ENCODE measurements at regions not wholly inside any gene's neighbourhood (a gene's known extent, or its start where the extent isn't known, plus 50 kb on each side); places are given as distances from the start of the nearest gene placed in this dataset.

- no peak for DNase-seq
Observed at GRCh38 chr1:95431235-95431634, 197.2 kb downstream of the RWDD3 start.

DNA sequence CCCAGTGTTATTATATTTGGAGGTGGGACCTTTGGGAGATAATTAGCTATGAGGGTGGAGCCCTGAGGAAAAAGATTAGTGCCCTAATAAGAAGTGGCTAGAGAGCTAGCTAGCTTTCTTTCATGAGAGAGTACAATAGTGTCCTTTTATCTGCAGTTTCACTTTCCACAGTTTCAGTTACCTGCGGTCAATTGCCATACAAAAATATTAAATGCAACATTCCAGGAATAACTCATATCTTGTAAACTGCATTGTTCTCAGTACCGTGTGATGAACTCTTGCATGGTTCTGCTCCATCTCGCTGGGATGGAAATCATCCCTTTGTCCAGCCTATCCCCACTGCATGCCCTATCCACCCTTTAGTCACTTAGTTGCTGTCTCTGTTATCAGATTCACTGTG is 201.6 kb downstream of the RWDD3 start:
- DNase-seq, result no peak

DNA sequence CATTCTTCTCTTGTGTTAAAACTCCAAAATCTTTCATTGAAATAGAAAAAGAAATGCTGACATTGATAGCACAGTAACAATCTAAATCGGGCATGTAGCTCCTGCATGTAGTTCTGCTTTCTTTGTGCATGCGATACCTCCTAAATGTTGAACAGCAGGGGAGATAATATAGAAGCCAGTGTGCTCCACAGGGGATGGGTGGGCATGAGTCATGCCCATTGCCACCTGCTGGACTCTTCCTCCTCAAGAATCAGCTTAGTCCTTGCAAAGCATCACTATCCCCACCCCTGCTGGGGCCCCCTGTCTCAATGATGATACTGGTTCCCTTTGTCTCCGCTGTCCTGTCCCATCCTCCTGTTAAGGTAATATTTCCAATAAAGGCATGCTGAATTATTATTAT is 203.0 kb downstream of the RWDD3 start:
- no peak for DNase-seq

DNA sequence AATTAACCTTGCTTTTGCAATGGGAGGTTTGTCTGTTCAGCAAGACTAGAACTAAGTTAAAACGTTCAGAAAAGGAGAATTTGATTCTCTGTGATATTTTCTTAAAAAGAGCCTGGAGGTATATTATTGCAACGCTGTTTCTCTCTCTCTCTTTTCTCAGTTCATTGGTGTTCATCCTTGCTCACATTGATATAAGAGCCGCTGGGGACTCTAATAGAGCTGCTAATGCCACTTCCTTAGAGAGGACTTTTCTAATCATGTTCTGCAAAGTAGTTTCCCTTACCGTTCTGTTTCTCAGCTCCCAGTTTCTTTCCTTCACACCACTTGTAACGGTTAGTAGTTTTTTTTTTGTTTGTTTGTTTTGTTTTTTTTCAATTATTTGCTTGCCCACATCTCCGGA is 203.8 kb downstream of the RWDD3 start:
- no peak for DNase-seq

- DNase-seq, result no peak
Observed at GRCh38 chr1:95438218-95438948, 204.4 kb downstream of the RWDD3 start.

GRCh38 chr1:95440511-95440910 is 206.5 kb downstream of the RWDD3 start:
- DNase-seq, result no peak

DNA sequence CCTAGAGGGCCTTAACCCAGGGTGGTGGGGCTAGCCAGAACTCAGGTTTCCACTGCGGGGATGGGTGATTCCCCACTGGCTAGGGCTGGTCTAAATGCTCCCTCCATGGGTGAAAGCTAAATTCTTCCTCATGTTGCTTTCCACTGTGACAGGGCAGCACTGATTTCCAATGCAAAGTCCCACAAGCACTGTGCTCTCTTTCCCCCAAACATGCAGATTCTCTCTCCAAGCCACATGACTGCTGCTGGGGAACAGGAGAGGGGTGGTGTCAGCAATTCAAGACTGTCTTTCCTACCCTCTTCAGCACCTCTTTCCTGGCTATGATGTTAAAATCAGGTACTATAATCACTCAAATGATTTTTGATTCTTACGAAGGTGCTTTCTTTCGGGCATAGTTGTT is 215.5 kb downstream of the RWDD3 start:
- DNase-seq, result no peak

DNA sequence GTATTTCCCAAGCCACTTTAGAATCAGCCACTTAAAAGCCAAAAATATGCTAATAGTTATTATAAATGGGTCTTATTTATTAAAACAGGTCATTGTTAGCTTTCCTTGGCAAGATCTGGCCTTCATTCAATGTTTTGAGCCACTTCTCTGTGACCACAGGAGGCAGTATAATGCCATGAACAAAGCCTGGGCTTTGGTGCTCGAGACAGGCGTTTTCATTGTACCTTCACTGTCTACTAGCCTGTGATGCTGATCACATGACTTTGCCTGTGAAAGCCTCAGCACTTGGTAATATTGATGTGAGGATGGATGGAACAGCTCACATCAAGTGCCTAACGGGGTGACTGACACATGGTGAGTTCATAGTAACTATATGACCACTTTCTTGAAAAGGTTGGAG is 217.0 kb downstream of the RWDD3 start:
- DNase-seq, result no peak

DNA sequence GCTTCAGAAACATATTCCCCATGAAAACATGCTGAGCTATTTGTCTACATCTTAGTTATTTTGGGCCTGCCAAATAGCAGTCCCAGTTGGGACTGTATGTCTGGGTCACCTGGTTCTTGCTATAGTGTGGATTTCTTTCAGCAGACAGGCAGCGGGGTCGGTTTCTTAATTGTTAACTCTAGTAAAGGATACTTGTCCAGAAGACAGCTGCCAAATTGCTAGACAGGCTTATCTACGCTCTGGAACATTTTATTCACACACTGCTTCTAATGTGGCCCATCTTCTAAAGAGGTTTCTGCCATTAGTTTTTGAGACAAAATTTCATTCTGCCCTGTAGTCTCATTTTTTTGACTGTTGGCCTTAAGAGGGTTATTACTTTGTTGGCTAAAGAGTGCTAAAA is 217.9 kb downstream of the RWDD3 start:
- no peak for DNase-seq

DNA sequence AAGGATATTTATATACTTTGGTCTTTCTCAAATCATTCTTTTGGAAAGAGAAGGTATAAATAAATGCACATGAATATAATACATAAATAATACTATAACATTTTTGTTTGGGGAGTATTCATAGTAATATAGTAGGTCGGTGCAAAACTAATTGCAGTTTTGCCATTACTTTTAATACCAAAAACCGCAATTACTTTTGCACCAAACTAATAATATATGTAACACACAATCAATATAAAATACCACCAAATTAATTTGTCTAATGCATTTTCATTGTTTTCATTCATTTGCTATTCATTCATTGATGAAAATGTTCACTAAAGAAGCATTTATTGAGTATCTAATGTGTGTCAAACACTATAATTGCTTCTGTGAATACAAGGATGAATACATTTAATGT is 219.0 kb downstream of the RWDD3 start:
- no peak for DNase-seq

- no peak for DNase-seq
Observed at GRCh38 chr1:95467036-95467435, 233.0 kb downstream of the RWDD3 start.

DNA sequence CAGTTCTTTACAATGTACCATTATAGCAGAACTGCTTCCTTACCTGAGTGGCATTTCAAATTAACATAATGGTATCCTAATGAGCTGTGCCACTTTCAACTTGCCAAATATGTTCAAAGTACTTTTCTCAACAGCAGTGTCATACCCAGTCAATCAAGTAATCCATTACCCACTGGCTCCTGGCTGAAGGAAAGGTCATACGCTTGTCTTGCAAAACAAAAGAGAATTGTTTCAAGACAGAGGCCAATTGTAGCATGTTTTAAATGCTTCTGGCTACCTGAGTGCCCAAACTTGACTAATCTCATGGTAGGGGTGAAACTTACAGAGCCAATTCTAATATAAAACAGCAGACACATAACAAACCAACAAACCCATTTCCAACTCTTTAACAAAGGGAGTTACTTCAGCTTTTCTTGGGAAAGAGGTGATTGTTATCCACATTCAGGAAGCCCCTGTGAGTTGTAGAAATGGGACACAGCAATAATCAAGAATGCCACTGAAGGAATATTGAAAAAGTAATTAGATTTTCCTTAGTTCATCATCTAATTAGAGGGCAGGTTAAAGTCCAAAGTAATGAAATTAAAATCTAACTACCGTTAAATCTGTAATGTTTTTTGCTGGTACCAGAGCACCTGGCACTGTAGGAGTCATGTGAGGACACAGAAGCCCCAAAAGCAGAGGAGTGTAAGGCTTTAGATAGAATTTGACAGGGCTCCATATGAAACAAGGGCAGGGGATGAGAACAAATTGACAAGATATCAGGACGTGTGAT is 241.9 kb downstream of the RWDD3 start:
- no peak for DNase-seq

GRCh38 chr1:95496307-95496706 is 262.3 kb downstream of the RWDD3 start:
- no peak for DNase-seq

GRCh38 chr1:95496773-95497172 is 262.8 kb downstream of the RWDD3 start:
- DNase-seq, result no peak

DNA sequence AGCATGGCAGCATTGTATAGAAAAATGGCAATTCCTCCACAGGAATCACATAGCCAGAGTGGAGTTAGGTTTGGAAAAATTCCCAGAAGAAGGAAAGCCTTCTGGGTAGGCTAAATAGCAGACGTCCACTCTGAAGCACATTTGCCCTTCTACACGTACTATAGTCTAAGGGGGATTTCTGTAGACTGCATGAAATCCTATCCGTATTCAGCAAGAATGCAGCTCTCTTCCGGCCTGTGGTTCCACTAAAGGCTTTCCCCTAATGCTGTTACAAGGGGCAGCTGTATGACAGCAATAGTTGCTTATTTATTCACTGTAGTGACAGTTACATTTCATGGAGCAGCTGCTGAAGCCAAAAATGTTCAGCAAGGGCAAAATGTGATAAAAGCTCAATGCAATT is 263.6 kb downstream of the RWDD3 start:
- DNase-seq, result no peak

GRCh38 chr1:95503278-95504030 is 269.4 kb downstream of the RWDD3 start:
- DNase-seq, result no peak

GRCh38 chr1:95504321-95504720 is 270.3 kb downstream of the RWDD3 start:
- no peak for DNase-seq

DNA sequence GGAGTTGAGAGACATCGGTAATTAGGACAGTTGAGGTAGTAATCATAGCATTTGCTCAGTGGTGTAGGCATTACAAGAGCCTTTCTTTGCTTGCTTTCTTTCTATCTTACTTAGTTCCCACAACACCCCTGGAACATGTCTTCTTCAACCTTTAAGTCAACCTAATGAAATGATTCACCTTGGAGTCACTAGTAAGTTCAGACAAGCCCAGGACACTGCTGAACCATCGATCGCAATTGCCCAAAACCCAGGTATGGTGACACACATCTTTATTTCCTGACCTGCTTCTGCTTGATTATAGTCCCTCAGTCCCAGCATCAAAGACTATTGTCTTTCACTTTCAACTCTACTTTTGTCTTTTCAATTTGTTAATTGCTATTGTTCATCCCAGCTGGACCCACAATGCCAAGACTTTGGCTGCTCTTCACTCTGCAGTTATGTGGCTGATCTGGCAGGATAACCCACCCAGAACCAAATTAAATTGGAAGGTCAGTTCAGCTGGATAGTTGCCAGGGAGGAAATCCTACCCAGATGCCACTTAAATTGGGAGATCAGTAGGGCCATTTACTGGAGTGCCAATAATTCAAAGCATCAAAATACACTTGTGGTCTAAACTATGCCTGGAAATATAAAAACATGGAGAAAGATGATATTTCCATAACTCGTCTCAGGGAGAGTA is 272.9 kb downstream of the RWDD3 start:
- no peak for DNase-seq

- no peak for DNase-seq
Observed at GRCh38 chr1:95509989-95510388, 276.0 kb downstream of the RWDD3 start.

GRCh38 chr1:95512925-95513324 is 278.9 kb downstream of the RWDD3 start:
- no peak for DNase-seq

- DNase-seq, result no peak
Observed at GRCh38 chr1:95517506-95517905, 283.5 kb downstream of the RWDD3 start.

DNA sequence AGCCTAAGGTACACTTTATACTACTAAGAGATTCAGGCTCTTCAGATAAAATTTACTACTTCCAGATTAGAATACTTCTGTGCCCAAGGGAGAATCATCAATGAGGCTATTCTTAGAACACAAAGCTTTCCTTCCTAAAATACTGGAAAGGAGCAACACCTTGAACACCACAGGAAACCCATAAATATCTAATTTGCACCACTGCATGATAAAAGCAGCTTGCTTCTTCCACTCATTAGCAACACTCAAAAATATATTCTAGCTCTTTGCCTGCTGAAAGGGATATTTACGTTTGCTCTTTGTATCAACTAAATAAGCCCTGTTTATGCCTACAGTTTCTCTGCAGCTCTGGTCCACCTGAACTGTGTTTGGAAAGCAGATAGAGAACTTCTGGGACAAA is 284.3 kb downstream of the RWDD3 start:
- no peak for DNase-seq

GRCh38 chr1:95520390-95520789 is 286.4 kb downstream of the RWDD3 start:
- no peak for DNase-seq
